ENCODE measurements at regions not wholly inside any gene's neighbourhood (a gene's known extent, or its start where the extent isn't known, plus 50 kb on each side); places are given as distances from the start of the nearest gene placed in this dataset.

- DNase-seq (ENCODE audit: low read depth), result no peak
- H3K4me3 ChIP-seq (ENCODE audit: low read depth, low read length), result no peak overlapping the region
- no peak for TF ChIP-seq POLR2A (IDR thresholded peaks at IDR 0.05; ENCODE audit: extremely low read depth, insufficient read length)
- no peak for TF ChIP-seq MYC (IDR thresholded peaks at IDR 0.05; ENCODE audit: low read depth, low read length)
- no peak for TF ChIP-seq MAX (IDR thresholded peaks at IDR 0.05; ENCODE audit: low read depth, low read length)
- TF ChIP-seq CTCF (IDR thresholded peaks at IDR 0.05; ENCODE audit: low read depth, low read length), result no peak
These were observed 59.1 kb upstream of the SMOC2 start for GRCh38 chr6:168381726-168382458.

GRCh38 chr6:168383062-168383854 lies 57.7 kb upstream of the SMOC2 start:
- TF ChIP-seq MAX (IDR thresholded peaks at IDR 0.05; ENCODE audit: low read depth, low read length), result no peak
- no peak for TF ChIP-seq POLR2A (IDR thresholded peaks at IDR 0.05; ENCODE audit: extremely low read depth, insufficient read length)
- no peak for TF ChIP-seq MYC (IDR thresholded peaks at IDR 0.05; ENCODE audit: low read depth, low read length)
- TF ChIP-seq CTCF (IDR thresholded peaks at IDR 0.05; ENCODE audit: low read depth, low read length), result no peak
- no peak for DNase-seq (ENCODE audit: low read depth)
- H3K4me3 ChIP-seq (ENCODE audit: low read depth, low read length), result no peak overlapping the region

GRCh38 chr6:168384045-168385036 lies 56.6 kb upstream of the SMOC2 start:
- TF ChIP-seq CTCF (IDR thresholded peaks at IDR 0.05; ENCODE audit: low read depth, low read length), result no peak
- no peak for TF ChIP-seq MYC (IDR thresholded peaks at IDR 0.05; ENCODE audit: low read depth, low read length)
- TF ChIP-seq POLR2A (IDR thresholded peaks at IDR 0.05; ENCODE audit: extremely low read depth, insufficient read length), result no peak
- no peak for TF ChIP-seq MAX (IDR thresholded peaks at IDR 0.05; ENCODE audit: low read depth, low read length)
- H3K4me3 ChIP-seq (ENCODE audit: low read depth, low read length), result no peak overlapping the region
- DNase-seq (ENCODE audit: low read depth), result no peak

- no peak overlapping the region for H3K4me3 ChIP-seq (ENCODE audit: low read depth, low read length)
- TF ChIP-seq MAX (IDR thresholded peaks at IDR 0.05; ENCODE audit: low read depth, low read length) (no peak), CTCF (IDR thresholded peaks at IDR 0.05; ENCODE audit: low read depth, low read length) (no peak), MYC (IDR thresholded peaks at IDR 0.05; ENCODE audit: low read depth, low read length) (no peak), POLR2A (IDR thresholded peaks at IDR 0.05; ENCODE audit: extremely low read depth, insufficient read length) (no peak)
- DNase-seq (ENCODE audit: low read depth), result no peak
These were observed 55.8 kb upstream of the SMOC2 start for GRCh38 chr6:168385037-168385759.

All from NB4 (cell line).